Endothelial cell (in vitro differentiated cells): ENCODE measurements at regions not wholly inside any gene's neighbourhood (a gene's known extent, or its start where the extent isn't known, plus 50 kb on each side); places are given as distances from the start of the nearest gene placed in this dataset.

Source experiments
- DNase-seq: peaks from one replicate; pipeline ENCODE4 v3.0.0; 2021; ENCODE audit warnings: low spot score
- H3K27ac Mint-ChIP-seq: one replicate; pipeline ENCODE4 v1.8.0; 2021; ENCODE audit warnings: mixed read lengths, inconsistent platforms; ENCODE audit not compliant: unreplicated experiment
- H3K27me3 Mint-ChIP-seq: one replicate; pipeline ENCODE4 v1.8.0; 2021; ENCODE audit warnings: mild to moderate bottlenecking, moderate library complexity, mixed read lengths, inconsistent platforms; ENCODE audit not compliant: unreplicated experiment
- H3K36me3 Mint-ChIP-seq: one replicate; pipeline ENCODE4 v1.8.0; 2021; ENCODE audit warnings: mild to moderate bottlenecking, low read depth, mixed read lengths, inconsistent platforms; ENCODE audit not compliant: unreplicated experiment
- H3K4me1 Mint-ChIP-seq: one replicate; pipeline ENCODE4 v1.8.0; 2021; ENCODE audit warnings: mild to moderate bottlenecking, mixed read lengths, inconsistent platforms; ENCODE audit not compliant: unreplicated experiment
- H3K4me3 Mint-ChIP-seq: one replicate; pipeline ENCODE4 v1.8.0; 2021; ENCODE audit warnings: mild to moderate bottlenecking, mixed read lengths, inconsistent platforms; ENCODE audit not compliant: unreplicated experiment
- H3K9me3 Mint-ChIP-seq: one replicate; pipeline ENCODE4 v1.8.0; 2021; ENCODE audit warnings: mixed read lengths, inconsistent platforms; ENCODE audit not compliant: unreplicated experiment
- CTCF ChIP-seq: fragments of 200-600 bp; sonication (generic); IDR thresholded peaks from one replicate; pipeline ENCODE4 v1.5.0; 2021; ENCODE audit warnings: antibody characterized with exemption; ENCODE audit not compliant: unreplicated experiment

- Mint-ChIP-seq H3K4me1 (no peaks in the 10 kb centered on the region), H3K27me3 (no peaks in the 10 kb centered on the region), H3K4me3 (no peak overlapping the region), H3K36me3 (no peaks in the 10 kb centered on the region), H3K9me3 (no peaks in the 10 kb centered on the region), H3K27ac (no peak overlapping the region)
- no peak for TF ChIP-seq CTCF
- DNase-seq: no peak
These were observed 64.7 kb downstream of the ARRDC4 start for GRCh38 chr15:98025237-98025636.

- Mint-ChIP-seq H3K4me3 (no peak overlapping the region), H3K27ac (no peak overlapping the region)
These were observed 74.2 kb downstream of the ARRDC4 start for GRCh38 chr15:98034731-98035130.

GRCh38 chr15:98035134-98035533 lies 74.6 kb downstream of the ARRDC4 start:
- DNase-seq: no peak
- no peaks in the 10 kb centered on the region for H3K4me1 Mint-ChIP-seq
- TF ChIP-seq CTCF: no peak
- H3K27ac Mint-ChIP-seq: no peak overlapping the region
- no peaks in the 10 kb centered on the region for H3K36me3 Mint-ChIP-seq
- H3K9me3 Mint-ChIP-seq: no peaks in the 10 kb centered on the region
- H3K27me3 Mint-ChIP-seq: no peaks in the 10 kb centered on the region
- H3K4me3 Mint-ChIP-seq: no peak overlapping the region

More at GRCh38 chr15:98034731-98035130, 74.2 kb downstream of the ARRDC4 start:
- DNase-seq: no peak
- no peaks in the 10 kb centered on the region for H3K27me3 Mint-ChIP-seq
- H3K36me3 Mint-ChIP-seq: no peaks in the 10 kb centered on the region
- H3K9me3 Mint-ChIP-seq: no peaks in the 10 kb centered on the region
- TF ChIP-seq CTCF: no peak
- H3K4me1 Mint-ChIP-seq: no peaks in the 10 kb centered on the region

- Mint-ChIP-seq H3K9me3 (no peaks in the 10 kb centered on the region), H3K27ac (no peak overlapping the region), H3K4me1 (no peaks in the 10 kb centered on the region), H3K4me3 (no peak overlapping the region), H3K36me3 (no peaks in the 10 kb centered on the region), H3K27me3 (no peaks in the 10 kb centered on the region)
- no peak for DNase-seq
- TF ChIP-seq CTCF: no peak
These were observed 75.1 kb downstream of the ARRDC4 start for GRCh38 chr15:98035577-98036010.

- H3K4me1 Mint-ChIP-seq: no peaks in the 10 kb centered on the region
- no peaks in the 10 kb centered on the region for H3K9me3 Mint-ChIP-seq
- DNase-seq: no peak
- H3K27me3 Mint-ChIP-seq: peaks cover 7% of the 10 kb centered on the region
- TF ChIP-seq CTCF: no peak
- no peak overlapping the region for H3K4me3 Mint-ChIP-seq
- H3K27ac Mint-ChIP-seq: no peak overlapping the region
- no peaks in the 10 kb centered on the region for H3K36me3 Mint-ChIP-seq
These were observed 79.1 kb downstream of the ARRDC4 start for GRCh38 chr15:98039596-98039995.
